ENCODE measurements at regions not wholly inside any gene's neighbourhood (a gene's known extent, or its start where the extent isn't known, plus 50 kb on each side); places are given as distances from the start of the nearest gene placed in this dataset.

DNA sequence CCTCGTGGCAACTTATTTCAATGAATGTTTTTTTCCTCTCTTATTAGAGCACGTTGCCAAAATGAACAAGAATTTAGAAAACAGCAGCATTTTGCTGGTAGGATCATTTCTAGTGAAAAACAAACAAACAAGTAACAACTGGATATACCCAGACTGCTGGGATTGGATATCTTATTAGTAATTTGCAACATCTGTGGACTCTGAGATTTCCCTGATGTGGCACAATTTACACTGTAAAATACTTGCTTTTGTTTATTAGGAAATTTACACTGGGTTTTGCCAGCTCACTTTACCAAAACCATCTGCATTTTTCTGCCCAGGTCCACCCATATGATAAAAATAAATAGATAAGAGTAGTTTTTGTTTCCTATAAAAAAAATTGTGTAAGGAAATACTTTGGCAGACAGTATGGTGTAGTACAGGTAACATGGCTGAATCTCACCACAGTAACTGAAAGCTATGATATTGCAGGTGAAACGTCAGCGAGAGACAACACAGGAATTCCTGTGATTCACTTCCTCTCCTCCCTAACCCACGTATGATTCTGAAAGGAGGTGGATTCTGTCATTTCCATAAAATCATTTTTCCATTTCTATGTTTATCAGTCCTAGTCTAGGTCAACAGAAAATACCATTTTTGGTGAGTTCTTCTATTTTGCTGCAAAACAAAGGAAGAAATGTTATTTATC lies 176.2 kb upstream of the NOVA1 start:
- no peak for DNase-seq

DNA sequence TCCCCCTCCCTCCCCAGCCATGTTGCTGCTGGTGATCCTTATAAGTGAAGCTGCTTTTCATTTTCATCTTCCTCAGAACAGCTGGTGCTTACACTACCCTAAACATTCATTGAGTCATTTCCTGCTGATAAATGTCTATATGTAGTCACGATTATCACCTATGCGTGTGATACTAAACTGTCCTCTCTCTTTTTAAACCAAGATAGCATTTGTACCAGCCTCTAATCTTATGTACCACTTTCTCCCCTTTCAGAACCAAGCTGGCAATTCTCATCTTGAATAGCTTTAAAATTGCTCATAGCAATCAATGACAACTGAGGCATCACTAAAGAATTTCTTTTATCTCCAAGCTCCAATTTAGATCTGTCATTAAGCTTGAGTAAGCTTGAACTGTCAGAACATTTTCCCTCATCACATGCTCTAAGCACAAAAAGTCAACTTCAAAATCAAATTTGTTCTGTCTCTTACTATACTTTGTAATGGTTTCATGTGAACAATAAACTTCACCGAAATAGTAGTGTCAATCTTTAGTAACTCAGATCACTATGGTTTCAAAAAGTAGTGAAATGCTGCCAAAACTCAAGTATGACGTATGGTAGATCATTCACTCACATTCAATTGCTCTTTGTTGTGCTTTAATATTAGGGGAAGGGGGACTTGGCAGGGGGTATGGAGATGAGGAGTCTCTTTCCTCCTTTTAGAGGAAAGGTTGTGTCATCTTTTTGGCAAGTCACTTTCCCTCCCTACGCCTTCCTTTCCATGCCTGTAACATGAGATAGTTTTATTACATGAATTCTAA lies 178.1 kb upstream of the NOVA1 start:
- DNase-seq = peak; percentile 2

DNA sequence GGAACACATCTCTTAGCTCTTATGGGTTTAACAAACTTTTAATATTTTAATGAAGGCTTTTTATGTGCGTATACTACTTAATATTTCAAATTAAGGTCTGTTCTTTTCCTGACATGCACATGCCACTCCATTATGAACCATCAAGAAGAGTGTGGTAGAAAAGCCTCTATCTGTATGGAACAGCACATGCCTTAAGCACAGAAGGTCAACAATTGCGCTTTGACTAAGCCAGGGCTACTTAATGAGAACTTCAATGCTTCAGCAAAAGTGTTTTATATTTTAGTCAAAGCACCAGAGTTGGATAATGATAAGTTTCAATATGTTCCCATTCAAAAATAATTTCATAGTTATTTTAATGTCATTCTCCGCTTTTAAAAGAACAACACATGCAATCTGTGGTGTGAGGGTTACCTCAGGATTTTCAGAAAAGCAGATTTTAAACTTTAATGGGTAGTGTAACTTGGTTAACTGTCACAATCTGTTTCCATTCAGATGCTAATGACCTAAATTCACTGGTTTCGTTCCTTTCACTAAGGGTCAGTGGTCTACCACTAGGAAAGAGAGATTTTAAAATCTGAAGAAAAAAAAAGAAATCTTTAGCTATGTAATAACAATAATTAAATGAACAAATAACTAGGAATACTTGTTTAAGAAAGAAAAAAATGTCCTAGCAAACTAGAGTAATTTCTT lies 193.4 kb upstream of the NOVA1 start:
- DNase-seq = no peak

DNA sequence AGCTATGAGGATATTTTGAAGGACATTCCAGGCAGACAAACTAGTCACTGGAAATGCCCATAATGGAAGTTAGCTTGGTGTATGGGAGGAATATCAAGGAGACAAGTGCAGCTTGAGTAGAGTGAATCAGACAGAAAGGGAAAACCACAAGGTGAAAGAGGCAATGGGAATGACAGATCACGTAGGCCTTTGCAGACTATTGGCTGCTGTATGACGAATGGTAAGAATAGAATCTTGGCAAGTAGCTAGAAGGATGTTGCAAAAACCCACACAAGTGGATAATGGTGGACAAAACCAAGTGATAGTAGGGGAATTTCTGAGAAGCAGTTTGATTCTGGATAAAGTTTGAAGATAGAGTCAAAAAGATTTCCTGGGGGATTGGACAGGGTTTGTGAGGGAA lies 196.9 kb upstream of the NOVA1 start:
- DNase-seq = no peak

DNA sequence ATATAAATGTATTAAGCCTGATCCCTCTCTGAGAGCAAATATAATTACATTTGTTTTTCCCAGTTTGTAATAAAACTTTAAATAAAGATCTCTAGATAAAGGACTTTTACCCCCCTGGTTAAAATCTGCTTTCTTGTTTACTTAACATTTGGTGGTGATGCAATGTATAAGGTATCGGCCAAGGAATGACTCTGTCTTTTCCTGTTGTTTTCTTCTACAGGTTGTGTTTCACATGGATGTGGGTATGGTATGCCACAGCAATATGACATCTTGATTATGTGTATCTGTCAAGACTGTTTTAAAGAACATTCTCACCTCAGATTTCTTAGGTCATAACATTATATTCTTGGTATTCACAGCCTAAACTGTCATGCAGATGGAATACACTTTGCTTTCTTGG lies 210.6 kb upstream of the NOVA1 start:
- no peak for DNase-seq

DNA sequence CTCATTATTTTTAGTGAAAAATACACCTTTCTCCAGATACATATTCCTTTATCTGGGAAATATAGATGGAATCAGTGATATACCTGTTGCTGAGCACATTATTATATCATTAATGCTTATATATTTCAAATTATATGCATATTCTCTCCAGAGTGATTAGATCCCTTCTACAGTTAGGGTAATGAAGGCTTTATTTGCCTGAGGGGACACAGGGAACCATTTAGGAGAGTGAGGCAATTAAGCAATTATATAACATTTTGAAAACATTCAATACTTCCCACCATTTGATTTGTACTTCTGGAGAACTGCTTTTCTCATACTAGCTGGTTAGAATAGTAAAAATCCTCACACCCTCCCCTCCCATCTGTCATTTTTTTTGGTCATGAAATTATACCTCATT lies 212.8 kb upstream of the NOVA1 start:
- DNase-seq = no peak

DNA sequence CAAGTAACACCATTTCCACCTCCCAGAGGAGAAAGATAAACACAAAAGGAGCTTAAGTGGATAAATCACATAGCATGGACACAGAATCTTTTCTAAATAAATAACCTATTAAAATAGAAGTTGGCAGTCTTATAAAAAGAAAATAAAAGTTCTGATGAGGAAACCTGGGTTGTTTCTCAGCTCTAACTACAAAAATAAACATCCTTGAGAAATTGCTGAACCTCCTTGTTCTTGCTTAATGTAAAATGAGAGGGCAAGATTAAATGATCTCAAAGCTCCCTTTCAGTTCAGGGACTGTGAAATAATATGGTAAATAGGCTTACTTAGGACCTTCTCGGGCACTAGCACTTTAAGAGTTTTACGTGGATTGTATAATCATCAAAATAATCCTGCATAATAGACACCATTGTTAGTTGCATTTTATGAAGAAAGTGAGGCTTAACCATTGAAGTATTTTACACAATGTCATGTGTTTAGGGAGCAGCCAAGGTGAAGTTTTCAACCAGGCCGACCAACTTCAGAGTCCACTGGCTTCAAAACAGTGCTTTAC lies 214.0 kb upstream of the NOVA1 start:
- DNase-seq = no peak

DNA sequence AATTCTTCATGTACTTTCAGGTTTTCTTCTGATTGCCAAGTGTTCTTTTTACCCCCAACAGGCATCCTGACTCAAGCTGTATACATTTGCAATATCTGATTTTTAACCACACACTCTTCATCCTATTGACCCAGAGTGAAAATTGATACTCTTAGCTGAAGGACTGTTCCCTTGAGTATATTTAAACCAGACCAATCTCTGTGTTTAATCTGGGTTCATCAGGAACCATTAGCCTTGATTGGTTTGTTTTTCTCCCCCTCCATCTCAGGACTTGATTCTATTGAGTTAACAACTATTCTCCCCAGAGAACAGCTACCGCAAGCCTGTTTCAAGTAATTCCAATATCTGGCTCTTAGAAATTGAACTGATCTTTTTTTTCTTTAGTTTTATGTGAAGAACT lies 222.3 kb upstream of the NOVA1 start:
- peak; percentile 1 for DNase-seq

DNA sequence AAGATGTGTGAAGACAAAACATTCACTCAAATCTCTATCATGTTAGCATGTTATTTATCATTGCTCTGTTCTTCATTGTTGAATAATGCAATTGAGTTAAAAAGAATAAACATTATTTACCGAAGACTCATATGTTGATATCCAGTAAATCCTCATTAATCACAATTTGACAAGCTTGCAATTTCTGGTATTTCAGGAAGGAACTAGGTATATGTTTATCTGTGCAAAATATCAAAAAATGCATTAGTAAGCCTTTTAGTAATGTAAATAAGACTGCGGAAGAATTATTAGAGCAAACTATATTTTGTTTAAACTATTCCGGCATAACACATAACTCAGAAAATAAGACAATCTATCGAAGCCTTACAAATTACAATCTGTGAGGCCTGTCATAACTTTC lies 222.7 kb upstream of the NOVA1 start:
- no peak for DNase-seq

DNA sequence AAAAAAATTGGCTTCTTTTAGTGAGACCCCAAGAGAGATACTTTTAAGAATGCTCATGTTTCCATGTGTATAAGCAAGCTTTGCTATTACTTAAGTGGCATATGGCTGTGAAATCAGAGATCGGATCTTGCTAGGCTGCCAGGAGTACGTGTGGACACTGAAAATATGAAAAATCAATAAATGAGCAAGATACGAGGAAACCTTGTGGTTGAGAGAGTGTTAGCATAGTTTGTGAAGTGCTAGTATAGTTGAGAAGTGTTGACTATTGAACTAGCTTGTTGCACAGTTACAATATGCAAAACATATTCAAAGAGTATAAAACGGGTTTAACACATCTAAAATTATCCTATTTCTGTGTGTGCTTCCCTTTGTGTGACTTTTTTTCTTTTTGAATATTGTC lies 230.9 kb upstream of the NOVA1 start:
- no peak for DNase-seq

DNA sequence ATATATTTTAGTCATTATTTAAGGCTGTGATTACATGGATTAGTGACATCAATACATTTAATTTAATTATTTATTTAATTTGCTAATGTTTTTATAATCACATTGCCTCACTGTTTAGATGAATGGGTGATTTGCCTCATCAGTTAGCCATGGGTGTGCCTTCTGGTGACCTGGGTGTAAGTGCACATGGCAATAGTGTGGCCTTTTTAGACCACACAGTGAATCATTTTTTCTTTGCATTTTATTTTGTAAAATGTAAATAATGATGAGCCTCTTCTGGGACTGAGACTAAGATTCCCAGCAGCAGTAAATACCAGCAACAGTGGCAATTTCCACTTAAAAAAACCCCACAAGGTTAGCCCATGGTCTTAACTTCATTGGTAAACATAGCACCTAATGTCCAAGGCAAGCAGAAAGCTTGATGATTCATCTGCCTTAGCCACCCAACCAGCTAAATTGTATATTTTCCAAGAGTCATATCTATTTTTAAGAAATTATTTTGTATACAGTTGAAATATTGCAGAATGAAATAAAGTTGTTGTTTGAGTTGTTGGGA lies 235.9 kb upstream of the NOVA1 start:
- DNase-seq = no peak

DNA sequence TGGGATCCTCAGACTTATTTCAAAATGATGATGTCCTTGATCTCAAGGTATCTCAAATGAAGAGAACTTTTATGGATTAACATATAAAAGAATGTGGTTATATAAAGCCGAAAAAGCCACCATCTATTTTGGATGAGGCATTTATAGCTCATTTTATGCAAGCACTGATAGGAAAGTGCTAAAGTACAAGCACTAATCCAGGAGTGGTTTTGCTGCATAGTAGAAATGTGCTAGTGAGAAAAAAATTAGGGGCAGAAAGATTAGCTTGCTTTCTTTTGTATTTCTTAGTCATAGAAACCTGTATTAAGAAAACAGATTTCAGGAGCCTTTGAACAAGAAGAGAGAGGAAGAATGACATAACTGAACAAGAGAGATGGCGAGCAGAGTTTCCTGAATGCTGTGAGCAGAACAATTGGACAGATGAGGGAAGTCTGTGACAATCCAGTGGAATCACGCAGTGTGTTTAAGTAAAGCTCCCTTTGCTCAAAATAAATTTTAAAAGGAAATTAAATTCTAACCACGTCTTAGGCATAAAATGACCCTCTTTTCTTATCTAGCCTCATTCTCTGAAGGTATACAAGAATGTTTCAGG lies 238.2 kb upstream of the NOVA1 start:
- DNase-seq = no peak

DNA sequence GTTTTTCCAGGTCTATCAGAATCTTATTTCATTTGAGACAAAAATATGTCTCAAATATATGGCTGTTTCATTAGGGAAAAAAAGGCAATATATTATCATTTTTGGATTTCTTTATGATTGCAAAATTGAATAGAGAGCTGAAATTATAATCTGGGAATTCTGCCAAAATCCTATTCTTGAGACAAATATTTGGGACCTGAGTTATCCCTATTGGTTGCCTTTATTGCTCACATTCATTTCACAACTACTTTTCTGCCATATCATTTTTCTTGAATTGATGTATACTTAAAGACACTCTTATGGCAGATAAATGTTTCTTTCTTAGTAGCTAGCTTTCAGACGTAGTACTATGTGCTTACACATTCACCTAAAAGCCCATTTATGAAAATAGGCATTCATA lies 241.6 kb upstream of the NOVA1 start:
- DNase-seq = no peak

DNA sequence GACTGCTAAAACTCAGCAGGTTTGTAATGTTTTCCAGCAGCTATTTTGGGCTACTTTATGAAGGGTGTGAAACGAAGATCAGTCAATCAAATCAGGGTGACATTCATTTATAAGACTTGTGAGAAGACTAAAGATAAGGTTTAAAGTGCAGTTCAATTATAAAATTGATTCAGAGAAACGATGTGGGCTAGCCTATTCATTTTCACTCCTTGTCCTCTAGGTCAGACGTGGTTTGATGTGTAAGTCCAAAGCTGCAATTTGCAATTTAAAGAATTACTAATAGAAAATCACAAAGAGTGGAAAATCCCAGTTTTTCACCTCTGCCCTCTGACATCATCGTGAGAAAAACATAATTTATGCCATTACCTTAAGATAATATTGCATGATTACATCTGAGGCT lies 243.5 kb upstream of the NOVA1 start:
- DNase-seq = no peak

DNA sequence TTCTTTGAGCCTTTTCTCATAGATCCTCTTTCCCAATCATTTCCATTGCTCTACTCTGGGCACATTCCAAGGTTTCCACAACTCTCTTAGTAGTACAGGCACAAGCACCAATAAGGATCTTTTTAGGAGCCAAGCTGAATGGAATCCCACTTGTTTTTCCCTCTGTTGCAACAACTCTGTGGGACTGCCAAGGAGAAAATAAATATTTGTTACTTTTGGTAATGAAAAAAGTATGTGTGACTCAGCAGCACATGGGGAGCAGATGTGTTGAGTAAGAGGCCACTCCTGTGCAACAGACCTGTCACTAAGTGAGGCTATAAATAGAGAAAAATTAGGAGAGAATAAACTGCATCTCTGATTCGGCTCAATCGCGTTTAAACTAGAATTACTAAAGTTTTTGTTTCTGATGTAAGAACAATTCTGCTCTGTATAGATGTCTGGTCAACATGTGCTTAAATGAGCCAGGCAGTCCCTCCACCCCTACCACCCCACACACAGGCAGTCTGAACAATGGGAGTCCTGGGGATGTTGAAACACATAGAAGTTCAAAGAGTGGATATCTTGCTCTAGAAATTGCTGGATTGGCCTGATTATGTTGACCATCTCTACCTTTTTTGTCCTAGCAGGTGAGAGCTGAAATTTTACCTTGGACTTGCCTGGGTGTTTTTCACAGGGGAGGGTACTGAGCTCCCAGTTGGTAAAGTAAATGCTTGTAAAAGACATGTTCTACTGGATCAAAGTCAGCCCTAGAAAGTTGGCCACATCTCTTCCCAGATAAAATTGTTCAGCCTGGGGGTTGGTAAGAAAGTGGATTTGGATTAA lies 244.3 kb upstream of the NOVA1 start:
- DNase-seq = peak; percentile 65

DNA sequence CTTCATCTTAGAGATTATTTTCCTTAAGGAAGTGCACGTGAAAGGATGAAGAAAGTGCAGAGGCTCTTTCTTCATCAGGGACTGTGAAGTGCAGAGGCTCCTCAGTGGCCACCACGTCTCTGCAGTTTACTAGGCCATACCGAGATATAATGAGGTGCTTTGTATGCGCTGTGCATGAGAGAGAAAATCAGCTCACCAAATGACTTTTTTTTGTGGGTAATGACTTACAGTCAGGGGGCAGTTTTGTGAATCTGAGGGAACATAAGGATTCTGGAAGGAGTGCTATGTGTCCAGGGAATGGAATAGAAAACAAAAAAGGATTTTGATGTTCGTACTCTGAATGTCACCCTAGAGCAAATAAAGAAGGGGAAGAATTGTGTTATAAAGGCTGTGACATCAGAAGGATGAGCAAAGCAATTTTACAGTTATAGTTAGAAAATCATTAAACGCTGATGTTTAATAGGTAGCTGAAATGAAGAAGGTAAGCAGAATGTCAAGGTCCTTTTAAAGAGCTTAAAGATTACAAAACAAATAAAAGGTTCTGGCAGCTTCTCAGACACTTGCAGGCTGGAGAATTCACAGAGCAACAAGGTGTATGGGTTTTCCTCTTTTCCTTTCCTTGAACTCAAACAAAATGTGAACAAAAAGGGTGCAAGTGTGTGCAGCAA lies 247.5 kb upstream of the NOVA1 start:
- no peak for DNase-seq

DNA sequence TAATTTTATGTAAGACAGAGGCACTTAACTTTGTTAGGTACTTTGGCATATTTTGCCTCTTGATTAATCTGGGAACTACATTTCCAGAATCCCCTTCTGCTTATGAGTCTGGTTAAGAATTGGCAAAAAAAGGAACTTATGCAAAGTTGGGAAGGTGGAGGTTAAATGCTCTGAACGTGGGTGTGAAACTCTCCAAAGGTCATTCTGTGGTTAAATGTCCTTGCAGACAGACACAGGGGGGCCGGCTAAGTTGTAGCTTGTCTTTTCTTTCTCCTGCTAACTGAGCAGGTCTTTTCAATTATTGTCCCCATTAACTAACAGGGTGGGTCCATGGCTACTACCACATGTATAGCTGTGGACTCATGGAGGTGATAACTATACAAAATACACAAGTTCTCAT lies 248.6 kb upstream of the NOVA1 start:
- DNase-seq = no peak

DNA sequence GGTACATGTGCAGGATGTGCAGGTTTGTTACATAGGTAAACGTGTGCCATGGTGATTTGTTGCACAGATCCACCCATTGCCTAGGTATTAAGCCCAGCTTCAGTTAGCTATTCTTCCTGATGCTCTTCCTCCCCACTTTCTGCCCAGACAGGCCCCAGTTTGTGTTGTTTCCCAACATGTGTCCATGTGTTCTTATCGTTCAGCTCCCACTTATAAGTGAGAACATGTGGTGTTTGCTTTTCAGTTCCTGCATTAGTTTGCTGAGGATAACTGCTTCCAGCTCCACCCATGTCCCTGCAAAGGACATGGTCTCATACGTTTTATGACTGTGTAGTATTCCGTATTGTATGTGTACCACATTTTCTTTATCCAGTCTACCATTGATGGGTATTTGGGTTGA lies 251.7 kb upstream of the NOVA1 start:
- no peak for DNase-seq

DNA sequence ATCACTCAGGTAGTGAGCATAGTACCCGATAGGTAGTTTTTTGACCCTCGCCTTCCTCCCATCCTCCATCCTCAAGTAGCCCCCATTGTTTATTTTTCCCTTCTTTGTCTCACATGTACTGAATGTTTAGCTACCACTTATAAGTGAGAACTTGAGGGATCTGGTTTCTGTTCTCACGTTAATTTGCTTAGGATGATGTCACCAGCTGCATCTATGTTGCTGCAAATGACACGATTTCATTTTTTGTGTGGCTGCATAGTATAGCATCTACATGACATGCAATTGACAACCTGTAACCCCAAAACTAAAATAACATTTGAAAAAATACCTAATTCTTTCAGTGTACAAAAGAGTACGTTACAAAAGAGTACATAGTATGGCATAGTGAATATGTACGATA lies 254.0 kb upstream of the NOVA1 start:
- DNase-seq = no peak

DNA sequence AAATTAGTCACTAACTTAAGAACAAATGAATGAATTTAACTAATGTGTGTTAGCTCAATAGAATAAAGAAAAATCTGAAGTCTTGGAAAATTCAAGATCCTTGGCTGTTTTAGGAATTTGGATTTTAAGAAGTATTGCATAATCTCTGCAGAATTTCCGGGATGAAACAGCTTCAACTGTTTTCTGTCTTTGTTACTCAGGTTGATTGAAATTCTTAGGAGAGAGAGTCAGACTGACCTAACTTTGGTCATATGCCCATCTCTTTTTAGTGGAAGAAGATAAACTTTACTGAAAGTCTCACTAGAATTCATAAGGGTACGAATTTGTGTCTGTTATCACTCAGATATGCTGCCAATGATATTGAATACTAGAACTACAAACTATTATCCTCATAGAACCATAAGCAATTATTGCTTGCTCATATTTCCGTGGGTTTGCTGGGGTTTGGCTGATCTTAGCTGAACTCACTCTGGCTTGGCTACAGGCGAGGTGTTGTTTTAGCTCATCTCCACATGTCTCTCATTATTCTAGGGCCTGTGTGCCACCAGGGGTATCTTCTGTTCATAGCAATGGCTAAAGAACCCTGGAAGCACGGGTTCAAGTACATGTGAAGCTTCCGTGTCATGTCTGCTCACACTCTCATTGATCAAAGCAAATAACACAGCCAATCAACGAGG lies 257.4 kb upstream of the NOVA1 start:
- no peak for DNase-seq
